ENCODE measurements at regions not wholly inside any gene's neighbourhood (a gene's known extent, or its start where the extent isn't known, plus 50 kb on each side); places are given as distances from the start of the nearest gene placed in this dataset.

DNA sequence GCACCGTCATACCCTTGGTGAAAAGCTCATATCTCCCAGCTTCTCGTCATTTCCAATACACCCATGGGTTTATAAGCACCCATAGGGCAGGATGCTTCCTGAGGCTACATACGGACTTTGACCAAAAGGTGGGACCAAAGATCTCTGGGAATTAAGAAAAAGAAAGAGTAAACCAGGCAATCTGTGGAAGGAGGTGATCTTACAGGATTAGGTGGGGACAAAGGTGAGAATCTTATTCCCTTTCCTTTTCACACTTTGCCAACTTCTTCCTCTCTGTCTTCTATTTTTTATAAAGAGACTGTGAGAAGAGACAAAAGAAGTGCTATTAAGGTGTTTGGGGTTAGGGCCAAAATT, 172.0 kb downstream of the DLEU7 start:
- TF ChIP-seq, protein P1, sequence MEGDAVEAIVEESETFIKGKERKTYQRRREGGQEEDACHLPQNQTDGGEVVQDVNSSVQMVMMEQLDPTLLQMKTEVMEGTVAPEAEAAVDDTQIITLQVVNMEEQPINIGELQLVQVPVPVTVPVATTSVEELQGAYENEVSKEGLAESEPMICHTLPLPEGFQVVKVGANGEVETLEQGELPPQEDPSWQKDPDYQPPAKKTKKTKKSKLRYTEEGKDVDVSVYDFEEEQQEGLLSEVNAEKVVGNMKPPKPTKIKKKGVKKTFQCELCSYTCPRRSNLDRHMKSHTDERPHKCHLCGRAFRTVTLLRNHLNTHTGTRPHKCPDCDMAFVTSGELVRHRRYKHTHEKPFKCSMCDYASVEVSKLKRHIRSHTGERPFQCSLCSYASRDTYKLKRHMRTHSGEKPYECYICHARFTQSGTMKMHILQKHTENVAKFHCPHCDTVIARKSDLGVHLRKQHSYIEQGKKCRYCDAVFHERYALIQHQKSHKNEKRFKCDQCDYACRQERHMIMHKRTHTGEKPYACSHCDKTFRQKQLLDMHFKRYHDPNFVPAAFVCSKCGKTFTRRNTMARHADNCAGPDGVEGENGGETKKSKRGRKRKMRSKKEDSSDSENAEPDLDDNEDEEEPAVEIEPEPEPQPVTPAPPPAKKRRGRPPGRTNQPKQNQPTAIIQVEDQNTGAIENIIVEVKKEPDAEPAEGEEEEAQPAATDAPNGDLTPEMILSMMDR (IDR thresholded peaks at IDR 0.05; ENCODE audit: low read depth, low read length, missing control alignments) = no peak
- H3K4me3 ChIP-seq (ENCODE audit: low read depth, low read length) = no peak overlapping the region

DNA sequence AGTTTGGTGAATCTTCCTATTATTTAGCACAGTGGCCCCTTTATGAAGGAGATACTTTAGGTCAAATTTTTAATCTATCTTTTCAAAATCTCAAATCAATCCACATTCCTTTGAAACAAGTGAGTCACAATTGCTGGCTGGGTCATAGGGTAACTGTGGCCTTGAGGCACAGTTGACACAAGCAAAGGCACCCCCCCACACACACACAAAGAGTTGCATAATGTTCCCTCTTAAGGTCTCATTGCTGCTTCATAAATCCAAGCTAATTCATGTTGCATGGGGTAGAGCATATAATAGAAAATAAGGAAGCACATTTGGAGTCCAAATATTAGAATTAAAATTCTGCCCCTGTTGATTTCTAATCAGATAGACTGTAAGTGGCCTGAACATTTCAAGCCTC, 171.5 kb downstream of the DLEU7 start:
- H3K4me3 ChIP-seq (ENCODE audit: low read depth, low read length) = no peak overlapping the region
- TF ChIP-seq, protein P1 (IDR thresholded peaks at IDR 0.05; ENCODE audit: low read depth, low read length, missing control alignments) = no peak
- DNase-seq (ENCODE audit: low read depth) = no peak

More for the DNA sequence above, 172.0 kb downstream of the DLEU7 start:
- no peak for DNase-seq (ENCODE audit: low read depth)

DNA sequence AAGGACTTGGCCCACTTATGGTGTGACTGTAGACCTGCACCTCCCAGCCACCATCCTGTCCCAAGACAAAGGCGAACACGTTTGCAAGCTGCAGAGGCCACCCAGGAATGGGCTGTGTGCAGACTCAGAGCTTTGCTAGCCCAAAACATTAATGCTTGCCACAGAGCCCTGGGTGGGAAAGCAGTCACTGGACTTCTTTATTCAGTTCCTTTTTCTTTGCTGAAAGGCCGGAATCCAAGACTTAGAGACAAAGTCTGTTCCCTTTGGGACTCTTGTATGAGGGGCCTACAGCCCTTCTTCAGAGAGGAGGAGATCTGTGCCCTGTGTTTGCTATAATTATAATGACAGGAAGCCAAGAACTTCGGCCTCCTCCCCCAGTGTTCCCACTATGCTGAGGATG, 167.8 kb downstream of the DLEU7 start:
- H3K4me3 ChIP-seq (ENCODE audit: low read depth, low read length) = no peak overlapping the region
- TF ChIP-seq, protein P1 (IDR thresholded peaks at IDR 0.05; ENCODE audit: low read depth, low read length, missing control alignments) = no peak
- DNase-seq (ENCODE audit: low read depth) = no peak

DNA sequence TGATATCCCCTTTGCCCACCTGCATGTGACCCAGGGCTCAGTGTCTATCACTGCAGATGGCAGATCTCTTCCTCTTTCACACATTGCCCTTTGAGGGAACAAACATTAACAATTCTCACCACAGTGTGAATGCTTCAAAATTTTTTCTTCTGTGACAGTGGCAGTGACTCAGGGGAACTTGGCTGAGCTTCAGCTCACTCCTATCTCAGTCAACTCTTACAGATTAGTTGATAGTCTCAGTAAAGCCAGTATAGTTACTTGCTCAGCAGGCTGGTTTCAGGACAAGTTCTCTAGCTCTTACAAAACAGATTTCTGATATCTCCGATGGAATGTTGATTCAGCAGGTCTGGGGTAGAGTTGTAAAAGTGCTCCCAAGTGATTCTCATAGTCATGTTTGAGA, 166.9 kb downstream of the DLEU7 start:
- TF ChIP-seq, protein P1 (IDR thresholded peaks at IDR 0.05; ENCODE audit: low read depth, low read length, missing control alignments) = no peak

DNA sequence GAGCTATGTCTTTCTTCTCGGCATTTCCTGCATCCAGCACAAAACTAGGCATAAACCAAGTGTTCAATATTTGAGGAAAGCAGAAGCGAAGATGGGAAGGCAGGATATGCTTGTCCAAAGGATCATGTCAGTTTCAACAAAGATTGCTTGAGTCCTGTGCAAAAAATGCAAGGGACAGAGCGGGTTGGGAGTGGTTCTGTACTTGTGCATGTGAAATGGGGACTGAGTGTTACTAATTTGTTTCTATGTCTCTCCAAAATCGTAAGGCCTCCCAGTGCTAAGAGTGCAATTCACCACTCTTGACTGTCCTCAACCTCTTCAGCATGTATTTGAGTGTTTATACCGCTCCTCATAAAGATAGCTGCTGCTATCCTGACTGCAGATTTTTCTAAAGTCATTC, 166.2 kb downstream of the DLEU7 start:
- no peak overlapping the region for H3K4me3 ChIP-seq (ENCODE audit: low read depth, low read length)
- TF ChIP-seq, protein P1 (IDR thresholded peaks at IDR 0.05; ENCODE audit: low read depth, low read length, missing control alignments) = no peak
- no peak for DNase-seq (ENCODE audit: low read depth)

More for the DNA sequence above, 166.9 kb downstream of the DLEU7 start:
- no peak overlapping the region for H3K4me3 ChIP-seq (ENCODE audit: low read depth, low read length)
- no peak for DNase-seq (ENCODE audit: low read depth)

DNA sequence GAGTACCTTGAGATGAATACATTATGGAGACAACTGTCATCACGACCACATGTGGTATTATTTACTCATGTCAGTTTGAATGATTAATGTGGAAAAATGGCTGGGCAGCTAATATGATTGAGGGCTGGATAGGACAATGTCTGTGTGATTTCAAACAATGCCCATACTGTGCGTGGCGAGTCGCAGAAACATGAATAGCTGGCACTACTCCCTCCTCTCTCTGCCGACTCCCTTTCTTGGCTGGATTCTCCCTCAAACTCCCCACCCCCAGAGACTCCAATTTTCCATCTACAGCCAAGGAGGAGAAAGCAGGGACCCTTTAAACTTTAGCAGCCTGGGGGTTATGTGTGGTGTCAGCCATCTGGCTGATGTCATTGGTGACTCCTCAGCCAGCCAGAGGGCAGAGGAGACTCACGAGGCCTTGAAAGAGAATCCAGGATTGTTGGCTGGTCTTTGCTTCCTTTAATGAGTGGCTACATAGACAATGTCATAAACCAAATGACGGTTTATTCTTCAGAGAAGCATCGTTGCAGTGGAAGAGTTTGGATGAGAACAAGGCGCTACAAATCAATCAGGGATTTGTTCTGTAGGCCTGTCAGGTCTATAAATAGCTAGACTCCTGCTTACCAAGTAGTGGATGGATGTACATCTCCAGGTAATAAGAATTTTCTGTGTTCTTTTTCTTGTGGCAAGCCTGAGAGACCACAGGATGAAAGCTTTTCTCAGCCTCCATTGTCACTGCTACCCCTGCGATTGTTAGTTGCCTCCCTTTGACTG, 165.6 kb downstream of the DLEU7 start:
- H3K4me3 ChIP-seq (ENCODE audit: low read depth, low read length) = no peak overlapping the region
- TF ChIP-seq, protein P1 (IDR thresholded peaks at IDR 0.05; ENCODE audit: low read depth, low read length, missing control alignments) = no peak

More for the DNA sequence above, 165.6 kb downstream of the DLEU7 start:
- DNase-seq (ENCODE audit: low read depth) = no peak

Measured in GM12864 (cell line).